ENCODE measurements at regions not wholly inside any gene's neighbourhood (a gene's known extent, or its start where the extent isn't known, plus 50 kb on each side); places are given as distances from the start of the nearest gene placed in this dataset.

- H3K27ac ChIP-seq (replicated peaks in 1 of 4) = no peak overlapping the region
- peaks cover 28 to 38% (median 35%) of the 10 kb centered on the region in 4 donors for H3K4me1 ChIP-seq
- intact Hi-C loops (cut with DNase I) = no loop called here
- H3K27me3 ChIP-seq = no peaks in the 10 kb centered on the region
- H3K4me3 ChIP-seq = no peak overlapping the region
- H3K36me3 ChIP-seq = no peaks in the 10 kb centered on the region
- no peaks in the 10 kb centered on the region for H3K9me3 ChIP-seq
- WGBS = 62% methylated on average over 1 of the region's 1 CpG
- TF ChIP-seq POLR2AphosphoS5 (IDR thresholded peaks at IDR 0.05) (no peak), EP300 (IDR thresholded peaks at IDR 0.05) (no peak), CTCF (IDR thresholded peaks at IDR 0.05) (peak; percentile 33 to 46 (median 35))
- no peak for DNase-seq (ENCODE audit: extremely low spot score)
These were observed 171.1 kb upstream of the CCDC54 start for GRCh38 chr3:107206141-107206540.

- peaks cover 28 to 42% (median 35%) of the 10 kb centered on the region in 4 donors for H3K4me1 ChIP-seq
- intact Hi-C loops (cut with DNase I) = no loop called here
- H3K9me3 ChIP-seq = no peaks in the 10 kb centered on the region
- peak overlapping the region in 3 of 4 donors; percentile 54 to 72 (median 70) for H3K27ac ChIP-seq (replicated peaks in 1 of 4)
- no peaks in the 10 kb centered on the region for H3K27me3 ChIP-seq
- no peak for DNase-seq (ENCODE audit: extremely low spot score)
- H3K36me3 ChIP-seq = no peaks in the 10 kb centered on the region
- no peak overlapping the region for H3K4me3 ChIP-seq
- TF ChIP-seq EP300 (IDR thresholded peaks at IDR 0.05) (no peak), POLR2AphosphoS5 (IDR thresholded peaks at IDR 0.05) (no peak), POLR2A (IDR thresholded peaks at IDR 0.05; ENCODE audit: low read depth) (no peak)
These were observed 170.3 kb upstream of the CCDC54 start for GRCh38 chr3:107206945-107207344.

- TF ChIP-seq CTCF (IDR thresholded peaks at IDR 0.05) (no peak), POLR2AphosphoS5 (IDR thresholded peaks at IDR 0.05) (peak; percentile 45 to 47)
- H3K36me3 ChIP-seq = no peaks in the 10 kb centered on the region
- H3K9me3 ChIP-seq = no peaks in the 10 kb centered on the region
- no peaks in the 10 kb centered on the region for H3K27me3 ChIP-seq
- peak overlapping the region; percentile 44 to 72 (median 62) for H3K27ac ChIP-seq (replicated peaks in 1 of 4)
- no peak for DNase-seq (ENCODE audit: extremely low spot score)
- H3K4me3 ChIP-seq = no peak overlapping the region
- intact Hi-C loops (cut with DNase I) = no loop called here
- H3K4me1 ChIP-seq = peaks cover 33 to 54% (median 46%) of the 10 kb centered on the region in 4 donors
These were observed 169.1 kb upstream of the CCDC54 start for GRCh38 chr3:107208100-107208499.

- 23% methylated on average over 1 of the region's 1 CpG for WGBS
- H3K4me3 ChIP-seq = no peak overlapping the region
- TF ChIP-seq POLR2A (IDR thresholded peaks at IDR 0.05; ENCODE audit: low read depth) = no peak
- no peak for TF ChIP-seq POLR2AphosphoS5 (IDR thresholded peaks at IDR 0.05)
- TF ChIP-seq CTCF (IDR thresholded peaks at IDR 0.05) = no peak
- TF ChIP-seq EP300 (IDR thresholded peaks at IDR 0.05) = no peak
- intact Hi-C loops (cut with DNase I) = no loop called here
- no peaks in the 10 kb centered on the region for H3K36me3 ChIP-seq
- H3K27ac ChIP-seq (replicated peaks in 1 of 4) = peak overlapping the region; percentile 44 to 72 (median 60)
- H3K9me3 ChIP-seq = no peaks in the 10 kb centered on the region
- DNase-seq (ENCODE audit: extremely low spot score) = no peak
- peaks cover 37 to 58% (median 49%) of the 10 kb centered on the region in 4 donors for H3K4me1 ChIP-seq
- H3K27me3 ChIP-seq = no peaks in the 10 kb centered on the region
These were observed 168.4 kb upstream of the CCDC54 start for GRCh38 chr3:107208796-107209195.

- TF ChIP-seq POLR2A (IDR thresholded peaks at IDR 0.05; ENCODE audit: low read depth) (no peak), CTCF (IDR thresholded peaks at IDR 0.05) (no peak), POLR2AphosphoS5 (IDR thresholded peaks at IDR 0.05) (no peak), EP300 (IDR thresholded peaks at IDR 0.05) (no peak)
- Histone ChIP-seq H3K4me1 (peaks cover 37 to 58% (median 49%) of the 10 kb centered on the region in 4 donors), H3K4me3 (no peak overlapping the region)
These were observed 167.8 kb upstream of the CCDC54 start for GRCh38 chr3:107209302-107209990.

More at GRCh38 chr3:107209302-107209990, 167.8 kb upstream of the CCDC54 start:
- Histone ChIP-seq H3K36me3 (no peaks in the 10 kb centered on the region), H3K27me3 (no peaks in the 10 kb centered on the region), H3K9me3 (no peaks in the 10 kb centered on the region), H3K27ac (replicated peaks in 1 of 4) (peak overlapping the region; percentile 2 to 72 (median 60))
- intact Hi-C loops (cut with DNase I) = no loop called here
- 61% methylated on average over 4 of the region's 4 CpGs for WGBS
- no peak for DNase-seq (ENCODE audit: extremely low spot score)

Data from esophagus muscularis mucosa (tissue), 4 donors.